ENCODE measurements at regions not wholly inside any gene's neighbourhood (a gene's known extent, or its start where the extent isn't known, plus 50 kb on each side); places are given as distances from the start of the nearest gene placed in this dataset.

DNA sequence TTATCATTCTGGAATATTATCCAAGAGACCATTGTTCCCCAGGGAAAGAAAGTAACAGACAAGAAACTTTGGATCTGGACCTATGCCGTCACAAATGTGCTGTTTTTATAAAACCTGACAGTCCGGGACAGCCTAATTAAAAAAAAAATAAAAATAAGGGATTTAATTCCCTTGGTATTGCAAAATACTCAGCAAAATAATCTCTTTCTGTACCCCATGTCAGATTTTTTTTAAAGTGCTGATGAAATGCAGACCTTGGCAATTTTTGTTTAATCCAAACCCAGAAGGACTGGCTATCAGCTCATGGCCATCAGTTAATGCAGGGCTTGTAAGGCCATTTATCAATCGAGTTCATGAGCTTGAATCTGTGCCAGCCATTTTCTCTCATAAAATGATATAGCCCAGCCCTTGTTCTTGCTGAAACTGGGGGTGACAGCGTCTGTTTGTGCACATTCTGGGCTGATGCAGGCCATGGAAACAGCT is 162.7 kb upstream of the S1PR3 start:
- peaks cover 0 to 12% of the 10 kb centered on the region in 2 donors for H3K4me1 ChIP-seq
- H3K27ac ChIP-seq = no peak overlapping the region
- TF ChIP-seq, protein P1, sequence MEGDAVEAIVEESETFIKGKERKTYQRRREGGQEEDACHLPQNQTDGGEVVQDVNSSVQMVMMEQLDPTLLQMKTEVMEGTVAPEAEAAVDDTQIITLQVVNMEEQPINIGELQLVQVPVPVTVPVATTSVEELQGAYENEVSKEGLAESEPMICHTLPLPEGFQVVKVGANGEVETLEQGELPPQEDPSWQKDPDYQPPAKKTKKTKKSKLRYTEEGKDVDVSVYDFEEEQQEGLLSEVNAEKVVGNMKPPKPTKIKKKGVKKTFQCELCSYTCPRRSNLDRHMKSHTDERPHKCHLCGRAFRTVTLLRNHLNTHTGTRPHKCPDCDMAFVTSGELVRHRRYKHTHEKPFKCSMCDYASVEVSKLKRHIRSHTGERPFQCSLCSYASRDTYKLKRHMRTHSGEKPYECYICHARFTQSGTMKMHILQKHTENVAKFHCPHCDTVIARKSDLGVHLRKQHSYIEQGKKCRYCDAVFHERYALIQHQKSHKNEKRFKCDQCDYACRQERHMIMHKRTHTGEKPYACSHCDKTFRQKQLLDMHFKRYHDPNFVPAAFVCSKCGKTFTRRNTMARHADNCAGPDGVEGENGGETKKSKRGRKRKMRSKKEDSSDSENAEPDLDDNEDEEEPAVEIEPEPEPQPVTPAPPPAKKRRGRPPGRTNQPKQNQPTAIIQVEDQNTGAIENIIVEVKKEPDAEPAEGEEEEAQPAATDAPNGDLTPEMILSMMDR (IDR thresholded peaks at IDR 0.05) = no peak
- no peak overlapping the region for H3K4me3 ChIP-seq
- DNase-seq (ENCODE audit: low spot score) = no peak
- no peaks in the 10 kb centered on the region for H3K27me3 ChIP-seq
- H3K9me3 ChIP-seq = no peaks in the 10 kb centered on the region
- H3K36me3 ChIP-seq = no peaks in the 10 kb centered on the region

DNA sequence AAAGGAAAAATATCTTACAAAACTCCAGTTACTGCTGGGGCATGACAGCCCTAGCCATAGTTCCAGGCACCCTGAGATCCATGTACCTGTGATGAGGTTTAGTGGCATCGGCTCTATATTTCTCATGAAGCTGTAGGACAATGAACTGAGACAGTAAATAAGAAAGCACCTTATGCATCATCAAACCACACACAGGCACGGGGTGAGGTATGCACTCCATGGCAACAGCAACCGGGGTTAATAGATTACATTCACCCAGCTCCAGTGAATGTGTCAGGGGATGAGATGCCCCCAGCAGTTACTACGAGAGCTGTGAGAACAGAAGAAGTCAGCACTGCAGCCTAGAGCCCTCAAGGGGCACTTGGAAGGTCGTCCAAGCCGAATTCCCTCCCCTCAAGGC is 162.0 kb upstream of the S1PR3 start:
- H3K4me3 ChIP-seq = no peak overlapping the region
- H3K27me3 ChIP-seq = no peaks in the 10 kb centered on the region
- H3K4me1 ChIP-seq = peaks cover 0 to 12% of the 10 kb centered on the region in 2 donors
- H3K36me3 ChIP-seq = no peaks in the 10 kb centered on the region
- DNase-seq (ENCODE audit: low spot score) = no peak
- H3K27ac ChIP-seq = no peak overlapping the region
- TF ChIP-seq, protein P1 (IDR thresholded peaks at IDR 0.05) = no peak
- no peaks in the 10 kb centered on the region for H3K9me3 ChIP-seq

DNA sequence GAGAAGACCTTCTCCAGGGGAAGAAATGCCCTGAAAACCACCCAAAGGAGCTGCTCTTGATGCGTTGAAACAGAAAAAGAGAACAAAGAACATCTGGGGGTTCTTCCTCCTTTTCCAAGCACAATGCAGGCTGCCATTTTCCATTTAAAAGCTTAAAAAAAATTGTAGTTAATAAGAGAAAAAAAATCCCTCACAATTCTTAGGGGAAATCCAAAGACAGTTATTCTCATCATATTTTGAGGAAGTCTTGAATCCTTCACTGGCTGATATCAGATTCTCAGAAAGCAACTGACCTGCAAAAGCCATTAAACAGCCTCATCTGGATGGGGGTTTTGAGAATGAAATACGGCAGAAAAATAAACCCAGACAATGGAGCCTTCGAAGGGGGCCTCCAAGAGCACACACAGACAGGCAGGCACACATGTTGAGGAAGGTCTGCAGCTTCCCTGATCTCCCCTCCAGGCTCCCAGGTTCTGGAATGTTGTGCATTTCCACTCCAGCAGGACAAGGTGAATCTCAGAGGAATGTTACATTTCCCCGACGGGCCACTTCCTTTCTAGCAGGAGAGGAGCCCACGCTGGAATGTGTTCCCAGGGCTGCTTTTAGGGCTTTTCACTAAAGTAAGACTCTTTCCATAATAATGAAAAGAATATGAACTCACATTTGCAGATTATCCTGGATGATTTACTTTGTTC is 159.4 kb upstream of the S1PR3 start:
- TF ChIP-seq, protein P1 (IDR thresholded peaks at IDR 0.05) = no peak
- DNase-seq (ENCODE audit: low spot score) = no peak
- Histone ChIP-seq H3K4me3 (no peak overlapping the region), H3K9me3 (no peaks in the 10 kb centered on the region), H3K27me3 (no peaks in the 10 kb centered on the region), H3K4me1 (peaks cover 0 to 17% of the 10 kb centered on the region in 2 donors), H3K27ac (no peak overlapping the region), H3K36me3 (no peaks in the 10 kb centered on the region)

DNA sequence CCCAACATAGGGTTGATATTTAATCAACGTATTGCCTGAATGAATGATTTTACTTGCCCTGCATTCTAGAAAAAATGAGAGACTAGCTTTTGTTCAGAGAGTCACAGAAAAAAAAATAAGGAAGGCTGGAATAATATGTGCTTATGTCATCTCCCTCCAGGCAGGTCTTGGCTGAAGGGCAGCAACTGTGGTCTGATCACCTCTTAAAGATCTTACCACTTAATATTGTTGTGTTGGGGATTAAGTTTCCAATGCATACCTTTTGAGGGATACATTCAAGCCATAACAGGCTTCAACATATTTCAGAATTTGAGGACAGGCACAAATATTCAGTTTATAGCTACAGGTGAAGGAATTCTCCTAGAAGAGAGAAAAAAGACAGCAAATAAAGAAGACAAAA is 157.3 kb upstream of the S1PR3 start:
- Histone ChIP-seq H3K36me3 (no peaks in the 10 kb centered on the region), H3K4me3 (no peak overlapping the region), H3K27me3 (no peaks in the 10 kb centered on the region), H3K4me1 (peaks cover 0 to 4% of the 10 kb centered on the region in 2 donors), H3K9me3 (no peaks in the 10 kb centered on the region), H3K27ac (no peak overlapping the region)
- no peak for DNase-seq (ENCODE audit: low spot score)
- TF ChIP-seq, protein P1 (IDR thresholded peaks at IDR 0.05) = no peak

DNA sequence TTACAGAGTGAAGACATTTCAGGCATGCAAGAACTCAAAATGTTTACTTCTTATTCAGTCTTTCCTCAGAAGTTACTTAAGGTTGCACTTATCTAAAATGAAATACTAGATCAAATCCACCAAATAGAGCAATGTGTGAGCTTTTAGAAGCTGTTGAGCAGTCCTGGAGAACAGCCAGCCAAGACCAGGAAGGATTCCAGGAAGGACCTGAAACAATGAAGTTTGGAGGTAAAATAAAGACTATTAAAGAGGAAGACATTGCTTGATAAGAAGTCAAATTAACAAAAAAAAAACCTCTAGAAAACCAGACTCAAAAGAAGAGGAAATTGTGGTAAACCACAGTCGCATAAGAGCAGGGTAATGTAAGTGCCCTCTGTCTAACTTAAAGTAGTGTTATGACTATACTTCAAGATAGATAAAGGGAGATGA is 156.2 kb upstream of the S1PR3 start:
- Histone ChIP-seq H3K4me1 (peaks cover 0 to 4% of the 10 kb centered on the region in 2 donors), H3K27ac (no peak overlapping the region), H3K27me3 (no peaks in the 10 kb centered on the region), H3K36me3 (no peaks in the 10 kb centered on the region), H3K9me3 (no peaks in the 10 kb centered on the region), H3K4me3 (no peak overlapping the region)
- TF ChIP-seq, protein P1 (IDR thresholded peaks at IDR 0.05) = no peak
- no peak for DNase-seq (ENCODE audit: low spot score)

DNA sequence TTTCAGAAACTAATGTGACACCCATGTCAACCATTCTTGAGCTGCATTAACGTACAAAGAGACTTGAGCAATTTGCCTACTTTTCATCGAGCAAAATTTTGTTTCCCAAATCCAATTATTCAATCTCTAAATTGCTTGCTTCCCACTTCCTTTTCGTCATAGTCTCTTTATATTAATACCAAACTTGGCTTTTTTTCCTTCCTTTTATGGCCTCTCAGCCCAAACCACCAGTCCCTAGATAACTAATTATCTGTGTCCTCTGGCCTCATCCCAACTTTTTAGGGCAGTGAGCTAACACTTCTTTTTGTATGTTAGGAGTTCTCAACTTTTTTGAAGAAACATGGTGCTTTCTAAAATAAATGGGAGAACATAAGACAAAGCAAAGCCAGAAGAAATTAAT is 155.5 kb upstream of the S1PR3 start:
- Histone ChIP-seq H3K36me3 (no peaks in the 10 kb centered on the region), H3K27me3 (no peaks in the 10 kb centered on the region), H3K9me3 (no peaks in the 10 kb centered on the region), H3K27ac (no peak overlapping the region), H3K4me3 (no peak overlapping the region), H3K4me1 (peaks cover 0 to 4% of the 10 kb centered on the region in 2 donors)
- TF ChIP-seq, protein P1 (IDR thresholded peaks at IDR 0.05) = no peak
- no peak for DNase-seq (ENCODE audit: low spot score)
